ENCODE measurements at regions not wholly inside any gene's neighbourhood (a gene's known extent, or its start where the extent isn't known, plus 50 kb on each side); places are given as distances from the start of the nearest gene placed in this dataset.

DNA sequence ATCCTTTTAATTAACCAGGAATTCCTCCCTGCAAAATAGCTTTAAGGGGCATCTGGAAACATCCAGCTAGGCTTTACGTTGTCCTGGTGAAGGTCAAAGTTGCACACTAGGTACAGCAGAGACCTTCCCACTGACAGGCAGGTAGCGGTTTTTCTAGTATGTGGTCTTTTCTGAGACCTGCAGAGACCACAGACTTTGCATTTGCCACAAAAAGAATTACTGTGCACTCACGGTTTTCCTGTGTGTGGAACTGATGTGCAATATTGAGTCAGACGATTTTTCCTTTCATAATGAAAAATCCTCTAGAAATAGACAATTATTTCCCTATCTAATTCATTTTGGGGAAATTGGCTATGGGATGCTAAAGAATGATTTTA, 417.0 kb upstream of the ADAMTSL1 start:
- H3K4ac ChIP-seq (ENCODE audit: low read depth, low read length) = no peak overlapping the region
- Mint-ChIP-seq H3K27ac (no peak overlapping the region), H3K27me3 (ENCODE audit: low read depth) (no peaks in the 10 kb centered on the region; the same call in 1 of the 2 replicates), H3K4me1 (no peaks in the 10 kb centered on the region), H3K4me3 (no peak overlapping the region), H3K36me3 (ENCODE audit: insufficient read depth in 1 of 3, low read depth in 3 of 3) (no peaks in the 10 kb centered on the region), H3K9me3 (no peaks in the 10 kb centered on the region)
- no peak overlapping the region for H3K56ac ChIP-seq (ENCODE audit: insufficient read length, low read depth, low read length)
- H3T11ph ChIP-seq (ENCODE audit: low read length) = no peak overlapping the region
- H3K9ac ChIP-seq (ENCODE audit: extremely low read depth, insufficient read length, low read length) = no peak overlapping the region
- no peaks in the 10 kb centered on the region for H3K27me3 ChIP-seq (ENCODE audit: insufficient read depth, low read length)
- no peak overlapping the region for H4K91ac ChIP-seq (ENCODE audit: insufficient read length, low read depth, low read length)
- H2BK15ac ChIP-seq (ENCODE audit: low read depth, low read length) = no peak overlapping the region
- no peaks in the 10 kb centered on the region for H4K20me1 ChIP-seq (ENCODE audit: control insufficient read depth, insufficient read depth, insufficient read length)
- H2BK5ac ChIP-seq (ENCODE audit: insufficient read length, low read length) = no peak overlapping the region
- no peak overlapping the region for H4K5ac ChIP-seq (ENCODE audit: insufficient read length, low read depth, low read length)
- no peak overlapping the region for H3K27ac ChIP-seq (ENCODE audit: insufficient read length, low read depth, low read length)
- H3K4me1 ChIP-seq (ENCODE audit: insufficient read depth, low read length) = no peaks in the 10 kb centered on the region
- H3K23ac ChIP-seq (ENCODE audit: insufficient read length, low read depth, low read length) = no peak overlapping the region
- H2AFZ ChIP-seq (ENCODE audit: low read length) = no peak overlapping the region
- no peaks in the 10 kb centered on the region for H3K79me2 ChIP-seq (ENCODE audit: insufficient read depth, low read length)
- no peak overlapping the region for H4K8ac ChIP-seq (replicated peaks; ENCODE audit: insufficient read length, low read depth, low read length)
- no peak overlapping the region for H2BK20ac ChIP-seq (ENCODE audit: low read depth, low read length, poor library complexity, severe bottlenecking)
- no peak for DNase-seq
- TF ChIP-seq, protein P1, sequence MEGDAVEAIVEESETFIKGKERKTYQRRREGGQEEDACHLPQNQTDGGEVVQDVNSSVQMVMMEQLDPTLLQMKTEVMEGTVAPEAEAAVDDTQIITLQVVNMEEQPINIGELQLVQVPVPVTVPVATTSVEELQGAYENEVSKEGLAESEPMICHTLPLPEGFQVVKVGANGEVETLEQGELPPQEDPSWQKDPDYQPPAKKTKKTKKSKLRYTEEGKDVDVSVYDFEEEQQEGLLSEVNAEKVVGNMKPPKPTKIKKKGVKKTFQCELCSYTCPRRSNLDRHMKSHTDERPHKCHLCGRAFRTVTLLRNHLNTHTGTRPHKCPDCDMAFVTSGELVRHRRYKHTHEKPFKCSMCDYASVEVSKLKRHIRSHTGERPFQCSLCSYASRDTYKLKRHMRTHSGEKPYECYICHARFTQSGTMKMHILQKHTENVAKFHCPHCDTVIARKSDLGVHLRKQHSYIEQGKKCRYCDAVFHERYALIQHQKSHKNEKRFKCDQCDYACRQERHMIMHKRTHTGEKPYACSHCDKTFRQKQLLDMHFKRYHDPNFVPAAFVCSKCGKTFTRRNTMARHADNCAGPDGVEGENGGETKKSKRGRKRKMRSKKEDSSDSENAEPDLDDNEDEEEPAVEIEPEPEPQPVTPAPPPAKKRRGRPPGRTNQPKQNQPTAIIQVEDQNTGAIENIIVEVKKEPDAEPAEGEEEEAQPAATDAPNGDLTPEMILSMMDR (conservative IDR thresholded peaks at IDR 0.05) = no peak
- H3K18ac ChIP-seq (ENCODE audit: insufficient read length, low read depth, low read length) = no peak overlapping the region
- no peaks in the 10 kb centered on the region for H3K79me1 ChIP-seq (ENCODE audit: insufficient read depth, low read depth, low read length, poor library complexity, severe bottlenecking)
- no CpG with 5 or more reads among the region's 4 CpGs for WGBS (ENCODE audit: extremely low coverage, insufficient read length, low lambda C conversion rate)
- H3K9me3 ChIP-seq (ENCODE audit: control insufficient read depth, low read depth, low read length) = no peaks in the 10 kb centered on the region
- H2BK120ac ChIP-seq (ENCODE audit: low read depth, low read length, poor library complexity, severe bottlenecking) = no peak overlapping the region
- H2BK12ac ChIP-seq (ENCODE audit: insufficient read length, low read depth, low read length) = no peak overlapping the region
- no peak overlapping the region for H3K14ac ChIP-seq (ENCODE audit: insufficient read depth, low read length)
- H3K23me2 ChIP-seq (ENCODE audit: insufficient read length, low read depth, low read length, poor library complexity, severe bottlenecking) = no peaks in the 10 kb centered on the region
- H3K4me2 ChIP-seq (ENCODE audit: insufficient read depth, insufficient read length, low read length) = no peak overlapping the region
- no peak overlapping the region for H2AK5ac ChIP-seq (ENCODE audit: insufficient read length, low read length)
